HCT116 (cell line): ENCODE measurements at regions not wholly inside any gene's neighbourhood (a gene's known extent, or its start where the extent isn't known, plus 50 kb on each side); places are given as distances from the start of the nearest gene placed in this dataset.

Experiments used
- ATAC-seq: fragments of 200-7000 bp; cut with Tn5 transposase; 2 replicates; pipeline ENCODE4 v1.9.1; 2020; ENCODE audit warnings: mild to moderate bottlenecking, moderate library complexity
- BruUV-seq: library from RNA; stranded (reverse); fragments of 400-500 nt; replicated peaks from 2 replicates; lab custom pipeline; 2021; lab: Mats Ljungman, UMichigan
- CTCF ChIA-PET: fragments of 300-600 bp; sonication (Branson Sonifier 250); formaldehyde crosslinking; loops from one replicate; lab custom pipeline; 2021; ENCODE audit warnings: antibody characterized with exemption; lab: Charles Lee
- POLR2A ChIA-PET: fragments of 300-600, 350-600 bp; sonication (Branson Sonifier 250); formaldehyde crosslinking; loops from one replicate; lab custom pipeline; 2021; ENCODE audit warnings: antibody characterized with exemption; lab: Charles Lee
- RAD21 ChIA-PET, 2 experiments: fragments of 300-600 bp; sonication (Branson Sonifier 250); formaldehyde crosslinking; loops; one replicate each; lab custom pipeline; 2023; ENCODE audit warnings: low total read pairs in 2 of 2; ENCODE audit not compliant: uncharacterized antibody in 2 of 2, unreplicated experiment in 2 of 2, low non-redundant PET in 1 of 2; lab: Charles Lee
- DNase-seq: peaks from one replicate; pipeline ENCODE4 v3.0.0-alpha.2; 2010; ENCODE audit warnings: low read depth, low spot score
- H2AFZ ChIP-seq: fragments of 200-600 bp; shearing (Covaris generic), sonication (generic); 2 replicates; pipeline ENCODE4 v1.6.1; 2017; ENCODE audit warnings: low read depth, mixed run types, mixed read lengths, antibody characterized with exemption, low read length; ENCODE audit not compliant: poor library complexity, severe bottlenecking
- H3K27ac ChIP-seq: 2 replicates; pipeline ENCODE4 v1.5.1; 2012; ENCODE audit warnings: low read depth, low read length
- H3K27me3 ChIP-seq: fragments of 200-600 bp; sonication (generic); 2 replicates; pipeline ENCODE4 v1.6.1; 2016; ENCODE audit warnings: mixed run types, low read length, mixed read lengths; ENCODE audit not compliant: insufficient read depth
- H3K36me3 ChIP-seq, 2 experiments: fragments of 200-500 bp in 1 of 2; fragments of 200-600 bp in 1 of 2; sonication (Bioruptor generic) in 1 of 2; sonication (generic) in 1 of 2; 2 replicates each; pipeline versions ENCODE4 v1.5.1 to v1.6.1; 2014 to 2016; ENCODE audit warnings: low read length in 2 of 2, inconsistent platforms in 1 of 2, mixed read lengths in 1 of 2, mixed run types in 1 of 2; ENCODE audit not compliant: insufficient read depth in 2 of 2, control insufficient read depth in 1 of 2
- H3K4me1 ChIP-seq, 2 experiments: fragments of 200-600 bp in 1 of 2; sonication (generic) in 1 of 2; 2 replicates each; pipeline versions ENCODE4 v1.5.1 to v1.6.1; 2012 to 2017; ENCODE audit warnings: low read length in 2 of 2, inconsistent platforms in 1 of 2, mild to moderate bottlenecking in 1 of 2, mixed read lengths in 1 of 2, mixed run types in 1 of 2, moderate library complexity in 1 of 2; ENCODE audit not compliant: insufficient read depth in 2 of 2, control insufficient read depth in 1 of 2
- H3K4me2 ChIP-seq: fragments of 200-600 bp; sonication (generic); 2 replicates; pipeline ENCODE4 v1.6.1; 2017; ENCODE audit warnings: mixed run types, low read length, mixed read lengths
- H3K4me3 ChIP-seq, 2 experiments: fragments of 200-600 bp in 1 of 2; sonication (generic) in 1 of 2; replicated peaks in 1 of 2; 2 replicates each; pipeline ENCODE4 v1.5.1; 2011 to 2016; ENCODE audit warnings: low read length in 2 of 2, control low read depth in 1 of 2, low read depth in 1 of 2, mild to moderate bottlenecking in 1 of 2, mixed read lengths in 1 of 2, mixed run types in 1 of 2
- H3K79me2 ChIP-seq: fragments of 200-600 bp; sonication (generic); 2 replicates; pipeline ENCODE4 v1.6.1; 2017; ENCODE audit warnings: mild to moderate bottlenecking, mixed run types, low read length, moderate library complexity, mixed read lengths; ENCODE audit not compliant: insufficient read depth
- H3K9ac ChIP-seq: fragments of 200-600 bp; sonication (generic); 2 replicates; pipeline ENCODE4 v1.6.1; 2016; ENCODE audit warnings: low read length, mixed read lengths
- H3K9me2 ChIP-seq: fragments of 200-600 bp; sonication (generic), shearing (Covaris generic); 2 replicates; pipeline ENCODE4 v1.6.1; 2017; ENCODE audit warnings: mixed run types, mild to moderate bottlenecking, moderate library complexity; ENCODE audit not compliant: insufficient read depth
- H3K9me3 ChIP-seq, 2 experiments: fragments of 200-500 bp in 1 of 2; fragments of 200-600 bp in 1 of 2; sonication (Bioruptor generic) in 1 of 2; sonication (generic) in 1 of 2; 2 replicates each; pipeline ENCODE4 v1.6.1; 2014 to 2017; ENCODE audit warnings: low read length in 2 of 2, mixed read lengths in 2 of 2, inconsistent platforms in 1 of 2, low read depth in 1 of 2, mild to moderate bottlenecking in 1 of 2, mixed run types in 1 of 2, moderate library complexity in 1 of 2; ENCODE audit not compliant: control insufficient read depth in 1 of 2, insufficient read depth in 1 of 2
- H4K20me1 ChIP-seq: fragments of 200-600 bp; sonication (generic), shearing (Covaris generic); 2 replicates; pipeline ENCODE4 v1.6.1; 2017; ENCODE audit warnings: mixed run types, mild to moderate bottlenecking, moderate library complexity; ENCODE audit not compliant: insufficient read depth
- CBX3 ChIP-seq: IDR thresholded peaks from 2 replicates; pipeline ENCODE4 v1.6.1; 2012; ENCODE audit warnings: low read depth
- CEBPB ChIP-seq: IDR thresholded peaks from 2 replicates; pipeline ENCODE4 v1.6.1; 2012; ENCODE audit warnings: low read depth
- ELF1 ChIP-seq: IDR thresholded peaks from 2 replicates; pipeline ENCODE4 v1.6.1; 2012; ENCODE audit warnings: low read depth, borderline replicate concordance
- EZH2phosphoT487 ChIP-seq: fragments of 200-600 bp; IDR thresholded peaks from 2 replicates; pipeline ENCODE4 v1.6.1; 2018; ENCODE audit warnings: antibody characterized with exemption, borderline replicate concordance
- FOSL1 ChIP-seq: IDR thresholded peaks from 2 replicates; pipeline ENCODE4 v1.6.1; 2012; ENCODE audit warnings: low read depth
- JUND ChIP-seq: IDR thresholded peaks from 2 replicates; pipeline ENCODE4 v1.6.1; 2012
- POLR2A ChIP-seq: IDR thresholded peaks from 2 replicates; pipeline ENCODE4 v1.7.0; 2011; ENCODE audit warnings: borderline replicate concordance; ENCODE audit not compliant: insufficient read depth, insufficient read length; ENCODE audit errors: extremely low read depth
- POLR2AphosphoS5 ChIP-seq: IDR thresholded peaks from 2 replicates; pipeline ENCODE4 v1.6.1; 2011; ENCODE audit warnings: mild to moderate bottlenecking, low read depth, low read length, moderate library complexity
- RAD21 ChIP-seq: IDR thresholded peaks from 2 replicates; pipeline ENCODE4 v1.6.1; 2012; ENCODE audit warnings: low read depth, mild to moderate bottlenecking
- REST ChIP-seq: IDR thresholded peaks from 2 replicates; pipeline ENCODE4 v1.6.1; 2012; ENCODE audit warnings: low read depth
- SIN3A ChIP-seq: IDR thresholded peaks from 2 replicates; pipeline ENCODE4 v1.6.1; 2012; ENCODE audit warnings: low read depth
- SP1 ChIP-seq: IDR thresholded peaks from 2 replicates; pipeline ENCODE4 v1.6.1; 2012; ENCODE audit warnings: low read depth
- SRF ChIP-seq: IDR thresholded peaks from 2 replicates; pipeline ENCODE4 v1.6.1; 2012; ENCODE audit warnings: low read depth
- TCF7L2 ChIP-seq: IDR thresholded peaks from 2 replicates; pipeline ENCODE4 v1.7.0; 2011; ENCODE audit warnings: borderline replicate concordance, inconsistent platforms; ENCODE audit not compliant: insufficient read depth, insufficient read length; ENCODE audit errors: extremely low read depth
- YY1 ChIP-seq: IDR thresholded peaks from 2 replicates; pipeline ENCODE4 v1.6.1; 2011; ENCODE audit warnings: low read length, low read depth, moderate library complexity, mild to moderate bottlenecking; ENCODE audit not compliant: insufficient replicate concordance; ENCODE audit errors: extremely low read depth
- ZFX ChIP-seq: fragments of 450-650 bp; IDR thresholded peaks from 2 replicates; pipeline ENCODE4 v1.6.1; 2017
- ZNF274 ChIP-seq: fragments of 200-500 bp; sonication (Bioruptor generic); IDR thresholded peaks from 2 replicates; pipeline ENCODE4 v1.6.1; 2014; ENCODE audit warnings: mild to moderate bottlenecking, low read depth, low read length, inconsistent platforms
- intact Hi-C: fragments of 100-400 bp; cut with micrococcal nuclease; formaldehyde crosslinking; loops from 2 replicates; pipeline ENCODE4 v1.10.0; 2022
- TF ChIP-seq, protein P1 (sequence below): IDR thresholded peaks from 2 replicates; pipeline ENCODE4 v1.6.1; 2012
- TF ChIP-seq, protein P2 (sequence below): IDR thresholded peaks from 2 replicates; pipeline ENCODE4 v1.6.1; 2012
- TF ChIP-seq, protein P3 (sequence below): IDR thresholded peaks from 2 replicates; pipeline ENCODE4 v1.6.1; 2011; ENCODE audit warnings: mild to moderate bottlenecking, low read length, moderate library complexity; ENCODE audit not compliant: insufficient replicate concordance; ENCODE audit errors: extremely low read depth

GRCh38 chr11:42239188-42239587 is 779.7 kb upstream of the LRRC4C start:
- intact Hi-C loops, result no loop called here
- Histone ChIP-seq H3K4me1 (no peaks in the 10 kb centered on the region), H4K20me1 (no peaks in the 10 kb centered on the region), H3K4me2 (no peak overlapping the region), H3K9me3 (peaks cover 5 to 26% of the 10 kb centered on the region in 2 experiments; a peak in 2 of 4 replicates)
- no peak for DNase-seq
- CTCF ChIA-PET, result no interaction called here
- no peak for TF ChIP-seq ZNF274
- no peak for TF ChIP-seq POLR2A
- TF ChIP-seq, protein P1, sequence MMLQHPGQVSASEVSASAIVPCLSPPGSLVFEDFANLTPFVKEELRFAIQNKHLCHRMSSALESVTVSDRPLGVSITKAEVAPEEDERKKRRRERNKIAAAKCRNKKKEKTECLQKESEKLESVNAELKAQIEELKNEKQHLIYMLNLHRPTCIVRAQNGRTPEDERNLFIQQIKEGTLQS, result no peak
- TF ChIP-seq CEBPB, result no peak
- no peak for TF ChIP-seq REST
- no peak for TF ChIP-seq POLR2AphosphoS5
- TF ChIP-seq SRF, result no peak
- no peak for TF ChIP-seq ELF1
- no peak for TF ChIP-seq SIN3A
- no peak for TF ChIP-seq EZH2phosphoT487
- TF ChIP-seq ZFX, result no peak
- TF ChIP-seq, protein P2, sequence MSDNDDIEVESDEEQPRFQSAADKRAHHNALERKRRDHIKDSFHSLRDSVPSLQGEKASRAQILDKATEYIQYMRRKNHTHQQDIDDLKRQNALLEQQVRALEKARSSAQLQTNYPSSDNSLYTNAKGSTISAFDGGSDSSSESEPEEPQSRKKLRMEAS, result no peak
- TF ChIP-seq JUND, result no peak
- no peak for TF ChIP-seq YY1
- no peak for TF ChIP-seq SP1
- no peak for TF ChIP-seq RAD21
- TF ChIP-seq TCF7L2, result no peak
- no peak for TF ChIP-seq CBX3
- no peak for TF ChIP-seq FOSL1
- TF ChIP-seq, protein P3, sequence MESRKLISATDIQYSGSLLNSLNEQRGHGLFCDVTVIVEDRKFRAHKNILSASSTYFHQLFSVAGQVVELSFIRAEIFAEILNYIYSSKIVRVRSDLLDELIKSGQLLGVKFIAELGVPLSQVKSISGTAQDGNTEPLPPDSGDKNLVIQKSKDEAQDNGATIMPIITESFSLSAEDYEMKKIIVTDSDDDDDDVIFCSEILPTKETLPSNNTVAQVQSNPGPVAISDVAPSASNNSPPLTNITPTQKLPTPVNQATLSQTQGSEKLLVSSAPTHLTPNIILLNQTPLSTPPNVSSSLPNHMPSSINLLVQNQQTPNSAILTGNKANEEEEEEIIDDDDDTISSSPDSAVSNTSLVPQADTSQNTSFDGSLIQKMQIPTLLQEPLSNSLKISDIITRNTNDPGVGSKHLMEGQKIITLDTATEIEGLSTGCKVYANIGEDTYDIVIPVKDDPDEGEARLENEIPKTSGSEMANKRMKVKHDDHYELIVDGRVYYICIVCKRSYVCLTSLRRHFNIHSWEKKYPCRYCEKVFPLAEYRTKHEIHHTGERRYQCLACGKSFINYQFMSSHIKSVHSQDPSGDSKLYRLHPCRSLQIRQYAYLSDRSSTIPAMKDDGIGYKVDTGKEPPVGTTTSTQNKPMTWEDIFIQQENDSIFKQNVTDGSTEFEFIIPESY, result no peak
- TF ChIP-seq, all 23 proteins: peak for 0
- no peak overlapping the region for H3K9ac ChIP-seq
- no peak overlapping the region for H3K27ac ChIP-seq
- BruUV-seq, result no TSS peak
- RAD21 ChIA-PET, result no interaction called here
- no peaks in the 10 kb centered on the region for H3K9me2 ChIP-seq
- no peaks in the 10 kb centered on the region for H3K36me3 ChIP-seq
- H3K4me3 ChIP-seq, result no peak overlapping the region
- ATAC-seq, result no peak
- H3K79me2 ChIP-seq, result no peaks in the 10 kb centered on the region
- H3K27me3 ChIP-seq, result no peaks in the 10 kb centered on the region
- H2AFZ ChIP-seq, result no peak overlapping the region
- POLR2A ChIA-PET, result no interaction called here
